IMR-90 (cell line): ENCODE measurements at regions not wholly inside any gene's neighbourhood (a gene's known extent, or its start where the extent isn't known, plus 50 kb on each side); places are given as distances from the start of the nearest gene placed in this dataset.

Experiments
- ATAC-seq: fragments of 200-7000 bp; cut with Tn5 transposase; 2 replicates; pipeline ENCODE4 v1.9.1; 2020; ENCODE audit warnings: low read depth, mild to moderate bottlenecking, moderate library complexity
- BruUV-seq: library from RNA; stranded (reverse); fragments of 400-500 nt; replicated peaks from 2 replicates; lab custom pipeline; 2021; lab: Mats Ljungman, UMichigan
- CTCF ChIA-PET: fragments of 300-600 bp; formaldehyde crosslinking; extraction: SDS; loops from one replicate; lab custom pipeline; 2021; ENCODE audit warnings: antibody characterized with exemption; lab: Yijun Ruan, JAX
- POLR2A ChIA-PET: fragments of 300-600 bp; sonication (Branson Sonifier 250); formaldehyde crosslinking; loops from one replicate; lab custom pipeline; 2022; ENCODE audit warnings: antibody characterized with exemption; ENCODE audit not compliant: unreplicated experiment; lab: Charles Lee
- DNase-seq: peaks from one replicate; pipeline ENCODE4 v3.0.0; 2013
- H2AFZ ChIP-seq: replicated peaks from 2 replicates; pipeline ENCODE3; 2013; ENCODE audit warnings: low read length, mild to moderate bottlenecking; ENCODE audit not compliant: poor library complexity
- H2AK5ac ChIP-seq: 2 replicates; pipeline ENCODE4 v1.6.1; 2013; ENCODE audit warnings: low read depth, low read length, inconsistent platforms
- H2AK9ac ChIP-seq: replicated peaks from 2 replicates; pipeline ENCODE3; 2013; ENCODE audit warnings: mild to moderate bottlenecking, low read depth, low read length, moderate library complexity; ENCODE audit not compliant: poor library complexity
- H2BK120ac ChIP-seq: 2 replicates; pipeline ENCODE4 v1.6.1; 2013; ENCODE audit warnings: low read depth, low read length, inconsistent platforms
- H2BK15ac ChIP-seq: 3 replicates; pipeline ENCODE4 v1.6.1; 2013; ENCODE audit warnings: low read depth, low read length, inconsistent platforms
- H2BK20ac ChIP-seq: 2 replicates; pipeline ENCODE4 v1.6.1; 2013; ENCODE audit warnings: low read depth, mild to moderate bottlenecking, inconsistent platforms, low read length, moderate library complexity
- H2BK5ac ChIP-seq: 2 replicates; pipeline ENCODE4 v1.6.1; 2013; ENCODE audit warnings: mild to moderate bottlenecking, low read depth, low read length, inconsistent platforms; ENCODE audit not compliant: poor library complexity, severe bottlenecking
- H3K14ac ChIP-seq: replicated peaks from 2 replicates; pipeline ENCODE4 v1.6.1; 2013; ENCODE audit warnings: low read depth, low read length, inconsistent platforms
- H3K18ac ChIP-seq: 2 replicates; pipeline ENCODE4 v1.6.1; 2013; ENCODE audit warnings: low read depth, low read length, control low read depth
- H3K23ac ChIP-seq: 2 replicates; pipeline ENCODE4 v1.6.1; 2013; ENCODE audit warnings: low read depth, low read length, inconsistent platforms
- H3K27ac ChIP-seq: 2 replicates; pipeline ENCODE4 v1.5.1; 2013; ENCODE audit warnings: mild to moderate bottlenecking, control low read depth, low read length; ENCODE audit not compliant: insufficient read depth
- H3K27me3 ChIP-seq: 2 replicates; pipeline ENCODE4 v1.6.1; 2013; ENCODE audit warnings: low read length; ENCODE audit not compliant: control insufficient read depth, insufficient read depth
- H3K36me3 ChIP-seq: 2 replicates; pipeline ENCODE4 v1.6.1; 2013; ENCODE audit warnings: low read length, mixed read lengths; ENCODE audit not compliant: control insufficient read depth, insufficient read depth
- H3K4ac ChIP-seq: 2 replicates; pipeline ENCODE4 v1.6.1; 2013; ENCODE audit warnings: low read depth, low read length, inconsistent platforms
- H3K4me1 ChIP-seq: 2 replicates; pipeline ENCODE4 v1.6.1; 2013; ENCODE audit warnings: low read length, mixed read lengths; ENCODE audit not compliant: control insufficient read depth, insufficient read depth
- H3K4me2 ChIP-seq: 2 replicates; pipeline ENCODE4 v1.6.1; 2013; ENCODE audit warnings: low read depth, mild to moderate bottlenecking, control low read depth, low read length, moderate library complexity
- H3K4me3 ChIP-seq: 2 replicates; pipeline ENCODE4 v1.5.1; 2013; ENCODE audit warnings: low read depth, mild to moderate bottlenecking, control low read depth, low read length, moderate library complexity; ENCODE audit not compliant: insufficient read depth
- H3K56ac ChIP-seq: 2 replicates; pipeline ENCODE4 v1.6.1; 2013; ENCODE audit warnings: low read length, inconsistent platforms; ENCODE audit not compliant: insufficient read depth; ENCODE audit errors: extremely low read depth
- H3K79me1 ChIP-seq, 2 experiments: 2 replicates each; pipeline ENCODE4 v1.6.1; 2013; ENCODE audit warnings: low read length in 2 of 2, inconsistent platforms in 1 of 2, low read depth in 1 of 2
- H3K9ac ChIP-seq: 2 replicates; pipeline ENCODE4 v1.6.1; 2013; ENCODE audit warnings: low read depth, low read length, control low read depth
- H3K9me1 ChIP-seq: 2 replicates; pipeline ENCODE4 v1.6.1; 2013; ENCODE audit warnings: low read length, inconsistent platforms; ENCODE audit not compliant: insufficient read depth
- H3K9me3 ChIP-seq: 2 replicates; pipeline ENCODE4 v1.6.1; 2013; ENCODE audit warnings: low read length; ENCODE audit not compliant: control insufficient read depth, insufficient read depth
- H4K20me1 ChIP-seq: 2 replicates; pipeline ENCODE4 v1.6.1; 2013; ENCODE audit warnings: low read length, inconsistent platforms; ENCODE audit not compliant: insufficient read depth
- H4K5ac ChIP-seq: 2 replicates; pipeline ENCODE4 v1.6.1; 2013; ENCODE audit warnings: mild to moderate bottlenecking, low read depth, low read length, control low read depth
- H4K8ac ChIP-seq, 2 experiments: 2 replicates each; pipeline ENCODE4 v1.6.1; 2013; ENCODE audit warnings: low read depth in 2 of 2, low read length in 2 of 2, control low read depth in 1 of 2, inconsistent platforms in 1 of 2
- H4K91ac ChIP-seq: 2 replicates; pipeline ENCODE4 v1.6.1; 2013; ENCODE audit warnings: low read depth, low read length, inconsistent platforms; ENCODE audit not compliant: insufficient read depth
- BHLHE40 ChIP-seq: fragments of 150-350 bp; IDR thresholded peaks from 2 replicates; pipeline ENCODE4 v1.6.1; 2016; ENCODE audit warnings: mild to moderate bottlenecking, low read depth, low read length
- CEBPB ChIP-seq: IDR thresholded peaks from 2 replicates; pipeline ENCODE4 v1.6.1; 2012; ENCODE audit warnings: low read depth, low read length, improper control_type of control experiment
- CHD1 ChIP-seq: IDR thresholded peaks from 2 replicates; pipeline ENCODE4 v1.6.1; 2012; ENCODE audit warnings: low read depth, low read length, improper control_type of control experiment
- ELK1 ChIP-seq: fragments of 150-350 bp; IDR thresholded peaks from 2 replicates; pipeline ENCODE4 v1.6.1; 2016; ENCODE audit warnings: low read depth, mild to moderate bottlenecking, low read length, moderate library complexity, borderline replicate concordance
- FOS ChIP-seq: fragments of 150-350 bp; IDR thresholded peaks from 2 replicates; pipeline ENCODE4 v1.6.1; 2016; ENCODE audit warnings: low read depth, low read length
- MAFK ChIP-seq: IDR thresholded peaks from 2 replicates; pipeline ENCODE4 v1.6.1; 2012; ENCODE audit warnings: low read depth, low read length, improper control_type of control experiment
- MAZ ChIP-seq: IDR thresholded peaks from 2 replicates; pipeline ENCODE4 v1.6.1; 2012; ENCODE audit warnings: low read depth, mild to moderate bottlenecking, low read length, improper control_type of control experiment, moderate library complexity, borderline replicate concordance
- MXI1 ChIP-seq: IDR thresholded peaks from 2 replicates; pipeline ENCODE4 v1.6.1; 2012; ENCODE audit warnings: low read depth, mild to moderate bottlenecking, low read length, moderate library complexity, borderline replicate concordance
- NFE2L2 ChIP-seq: fragments of 150-350 bp; IDR thresholded peaks from 2 replicates; pipeline ENCODE4 v1.6.1; 2016; ENCODE audit warnings: low read depth, mild to moderate bottlenecking, low read length
- POLR2A ChIP-seq: IDR thresholded peaks from 2 replicates; pipeline ENCODE4 v1.6.1; 2012; ENCODE audit warnings: mild to moderate bottlenecking, low read depth, low read length
- RAD21 ChIP-seq: IDR thresholded peaks from 2 replicates; pipeline ENCODE4 v1.6.1; 2012; ENCODE audit warnings: low read length, improper control_type of control experiment
- RCOR1 ChIP-seq: IDR thresholded peaks from 2 replicates; pipeline ENCODE4 v1.6.1; 2012; ENCODE audit warnings: mild to moderate bottlenecking, low read length, improper control_type of control experiment; ENCODE audit not compliant: insufficient replicate concordance
- RFX5 ChIP-seq: IDR thresholded peaks from 2 replicates; pipeline ENCODE4 v1.8.0; 2012; ENCODE audit warnings: low read depth, mild to moderate bottlenecking, low read length, moderate library complexity
- SMC3 ChIP-seq: fragments of 150-350 bp; IDR thresholded peaks from 2 replicates; pipeline ENCODE4 v1.6.1; 2016; ENCODE audit warnings: low read depth, mild to moderate bottlenecking, antibody characterized with exemption, low read length, moderate library complexity
- USF2 ChIP-seq: fragments of 150-350 bp; IDR thresholded peaks from 2 replicates; pipeline ENCODE4 v1.6.1; 2017; ENCODE audit warnings: mild to moderate bottlenecking, antibody characterized with exemption, low read length, low read depth
- WGBS, 2 experiments: methylation state at CpG; one replicate each; pipeline versions ENCODE4 v1.1.5 to v1.1.7; 2013; ENCODE audit warnings: missing lambda C conversion rate in 2 of 2; ENCODE audit not compliant: insufficient read length in 1 of 2; ENCODE audit errors: extremely low coverage in 2 of 2; 5-methylcytosine and 5-hydroxymethylcytosine counted together
- dilution Hi-C: fragments of 300-500 bp; cut with HindIII; formaldehyde crosslinking; loops from one replicate; pipeline ENCODE4 v1.14.3; 2018; ENCODE audit warnings: low sequenced_read_pairs; ENCODE audit not compliant: unreplicated experiment
- in situ Hi-C: fragments of 300-500 bp; cut with MboI; formaldehyde crosslinking; loops from 3 replicates; pipeline ENCODE4 v1.14.3; 2019; ENCODE audit warnings: low sequenced_read_pairs, inconsistent platforms, mixed read lengths
- intact Hi-C: fragments of 100-400 bp; cut with micrococcal nuclease; formaldehyde crosslinking; loops from 2 replicates; pipeline ENCODE4 v1.10.0; 2022
- TF ChIP-seq, protein P1 (sequence below): conservative IDR thresholded peaks from 2 replicates; pipeline ENCODE4 v1.5.1; 2012; ENCODE audit warnings: mild to moderate bottlenecking, low read depth, low read length, improper control_type of control experiment

DNA sequence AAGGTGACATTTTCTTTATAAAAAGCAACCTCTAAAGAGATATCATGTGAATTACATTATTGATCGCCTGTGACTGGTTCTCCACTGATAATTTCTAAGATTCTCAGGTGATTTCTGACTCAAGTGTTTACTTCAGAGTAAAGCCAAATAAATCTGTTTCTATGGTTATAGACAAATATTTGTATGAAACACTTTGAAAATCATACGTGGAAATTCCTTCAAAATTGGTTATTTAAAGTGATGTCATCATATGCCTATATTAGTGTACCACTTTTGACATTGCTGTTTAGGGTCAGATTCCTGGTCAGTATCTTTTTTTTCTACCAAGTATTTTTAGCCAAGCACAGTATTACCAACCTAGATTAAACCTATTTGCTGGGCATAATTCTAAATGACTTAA lies 881.3 kb upstream of the FAM98A start:
- intact Hi-C loops: no loop called here
- H3K27me3 ChIP-seq: no peaks in the 10 kb centered on the region
- no peak overlapping the region for H3K23ac ChIP-seq

More for the DNA sequence above, 881.3 kb upstream of the FAM98A start:
- WGBS, 2 experiments: no CpG with 5 or more reads among the region's 2 CpGs
- TF ChIP-seq NFE2L2: no peak
- TF ChIP-seq USF2: no peak
- no peak for TF ChIP-seq FOS
- no peak for TF ChIP-seq CEBPB
- no peak for TF ChIP-seq MAFK
- no peak for TF ChIP-seq CHD1
- no peak for TF ChIP-seq MXI1
- no peak for TF ChIP-seq RCOR1
- TF ChIP-seq SMC3: no peak
- TF ChIP-seq MAZ: no peak
- no peak for TF ChIP-seq BHLHE40
- TF ChIP-seq RFX5: no peak
- TF ChIP-seq ELK1: no peak
- no peak for TF ChIP-seq RAD21
- TF ChIP-seq, protein P1, sequence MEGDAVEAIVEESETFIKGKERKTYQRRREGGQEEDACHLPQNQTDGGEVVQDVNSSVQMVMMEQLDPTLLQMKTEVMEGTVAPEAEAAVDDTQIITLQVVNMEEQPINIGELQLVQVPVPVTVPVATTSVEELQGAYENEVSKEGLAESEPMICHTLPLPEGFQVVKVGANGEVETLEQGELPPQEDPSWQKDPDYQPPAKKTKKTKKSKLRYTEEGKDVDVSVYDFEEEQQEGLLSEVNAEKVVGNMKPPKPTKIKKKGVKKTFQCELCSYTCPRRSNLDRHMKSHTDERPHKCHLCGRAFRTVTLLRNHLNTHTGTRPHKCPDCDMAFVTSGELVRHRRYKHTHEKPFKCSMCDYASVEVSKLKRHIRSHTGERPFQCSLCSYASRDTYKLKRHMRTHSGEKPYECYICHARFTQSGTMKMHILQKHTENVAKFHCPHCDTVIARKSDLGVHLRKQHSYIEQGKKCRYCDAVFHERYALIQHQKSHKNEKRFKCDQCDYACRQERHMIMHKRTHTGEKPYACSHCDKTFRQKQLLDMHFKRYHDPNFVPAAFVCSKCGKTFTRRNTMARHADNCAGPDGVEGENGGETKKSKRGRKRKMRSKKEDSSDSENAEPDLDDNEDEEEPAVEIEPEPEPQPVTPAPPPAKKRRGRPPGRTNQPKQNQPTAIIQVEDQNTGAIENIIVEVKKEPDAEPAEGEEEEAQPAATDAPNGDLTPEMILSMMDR: no peak
- TF ChIP-seq POLR2A: no peak
- H3K27ac ChIP-seq: no peak overlapping the region
- H4K8ac ChIP-seq: no peak overlapping the region
- H2AFZ ChIP-seq: no peak overlapping the region
- CTCF ChIA-PET: no interaction called here
- H3K18ac ChIP-seq: no peak overlapping the region
- POLR2A ChIA-PET: no interaction called here
- no peak overlapping the region for H2BK5ac ChIP-seq
- no peaks in the 10 kb centered on the region for H3K36me3 ChIP-seq
- dilution Hi-C loops: no loop called here
- no peak overlapping the region for H2AK9ac ChIP-seq
- H3K56ac ChIP-seq: no peak overlapping the region
- no peak overlapping the region for H2BK20ac ChIP-seq
- H3K4ac ChIP-seq: no peak overlapping the region
- in situ Hi-C loops: no loop called here
- H3K9ac ChIP-seq: no peak overlapping the region
- no TSS peak for BruUV-seq
- ATAC-seq (no peak), DNase-seq (no peak)
- H4K5ac ChIP-seq: no peak overlapping the region
- H3K79me1 ChIP-seq: no peaks in the 10 kb centered on the region
- no peak overlapping the region for H2BK120ac ChIP-seq
- no peak overlapping the region for H2BK15ac ChIP-seq
- no peaks in the 10 kb centered on the region for H4K20me1 ChIP-seq
- H3K9me1 ChIP-seq: no peaks in the 10 kb centered on the region
- no peaks in the 10 kb centered on the region for H3K4me1 ChIP-seq
- H2AK5ac ChIP-seq: no peak overlapping the region
- H3K4me2 ChIP-seq: no peak overlapping the region
- H3K9me3 ChIP-seq: peaks cover 3% of the 10 kb centered on the region
- H3K14ac ChIP-seq: no peak overlapping the region
- H3K4me3 ChIP-seq: no peak overlapping the region
- no peak overlapping the region for H4K91ac ChIP-seq
